Mucosa of gallbladder (tissue), 1 donor: ENCODE measurements at regions not wholly inside any gene's neighbourhood (a gene's known extent, or its start where the extent isn't known, plus 50 kb on each side); places are given as distances from the start of the nearest gene placed in this dataset.
"Not testable (repeated sequence)": the region's sequence is repeated elsewhere in the genome, so short reads cannot be mapped to it uniquely, and the experiment has no call there.

ENCODE experiments used
- DNase-seq: peaks from one replicate; pipeline ENCODE4 v3.0.0-alpha.2; 2020; ENCODE audit warnings: low spot score
- donor health status: DM: no; HTN: no; CAD: no.

DNA sequence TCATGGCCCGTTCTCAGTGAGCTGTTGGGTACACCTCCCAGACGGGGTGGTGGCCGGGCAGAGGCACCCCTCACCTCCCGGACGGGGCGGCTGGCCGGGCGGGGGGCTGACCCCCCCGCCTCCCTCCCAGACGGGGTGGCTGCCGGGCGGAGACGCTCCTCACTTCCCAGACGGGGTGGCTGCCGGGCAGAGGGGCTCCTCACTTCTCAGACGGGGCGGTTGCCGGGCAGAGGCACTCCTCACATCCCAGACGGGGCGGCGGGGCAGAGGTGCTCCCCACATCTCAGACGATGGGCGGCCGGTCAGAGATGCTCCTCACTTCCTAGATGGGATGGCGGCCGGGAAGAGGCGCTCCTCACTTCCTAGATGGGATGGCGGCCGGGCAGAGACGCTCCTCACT lies 129.7 kb upstream of the DAAM1 start:
- DNase-seq, result not testable (repeated sequence)

DNA sequence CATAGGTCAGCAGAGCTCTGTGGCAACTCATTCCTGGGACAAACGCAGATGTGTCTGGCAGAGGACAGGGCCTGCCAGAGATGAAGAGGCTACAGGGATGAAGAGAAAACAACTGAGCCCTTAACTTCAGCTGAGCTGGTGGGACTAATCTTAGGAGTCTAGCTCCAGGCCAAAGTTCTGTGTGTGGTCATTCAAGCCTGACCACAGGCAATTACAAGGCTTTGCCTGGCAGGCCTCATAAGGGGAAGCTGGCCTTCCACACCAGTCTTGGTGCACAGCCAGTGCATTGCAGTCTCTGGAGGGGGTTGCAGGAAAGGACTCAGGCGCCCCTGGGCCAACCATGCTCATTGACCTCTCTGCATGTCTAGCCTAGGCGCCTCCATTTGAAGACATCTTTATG lies 127.6 kb upstream of the DAAM1 start:
- DNase-seq, result no peak

DNA sequence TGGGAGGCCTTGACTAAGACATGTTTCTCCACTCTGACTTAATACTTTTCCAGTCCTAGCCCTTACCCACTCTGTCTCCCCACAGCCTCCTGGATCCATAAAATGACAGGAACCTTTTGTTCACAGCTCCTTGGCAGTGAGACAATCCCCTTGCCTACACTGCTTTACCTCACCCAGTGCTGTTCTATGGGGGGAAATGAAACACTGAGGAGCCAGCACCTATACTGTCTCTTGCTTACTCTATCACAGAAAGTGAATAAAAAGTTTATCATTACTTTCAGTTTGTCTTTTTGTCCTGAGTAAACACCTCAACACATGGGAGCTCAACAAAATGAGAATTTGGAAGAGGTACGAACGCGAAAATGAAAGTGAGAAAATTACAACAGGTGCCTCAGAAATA lies 127.2 kb upstream of the DAAM1 start:
- DNase-seq, result no peak

DNA sequence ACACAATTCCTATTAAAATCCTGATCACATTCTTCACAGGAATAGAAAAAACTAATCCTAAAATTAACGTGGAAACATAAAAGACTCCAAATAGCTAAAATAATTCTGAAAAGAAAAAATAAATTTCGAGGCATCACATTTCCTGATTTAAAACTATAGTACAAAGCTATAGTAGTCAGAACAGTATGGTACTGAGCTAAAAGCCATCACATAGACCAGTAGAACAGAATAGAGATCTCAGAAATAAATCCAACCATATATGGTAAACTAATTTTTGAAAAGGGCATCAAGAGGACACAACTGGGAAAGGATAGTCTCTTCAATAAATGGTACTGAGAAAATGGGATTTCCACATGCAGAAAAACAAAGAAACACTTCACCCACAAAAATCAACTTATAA lies 125.2 kb upstream of the DAAM1 start:
- DNase-seq, result no peak

DNA sequence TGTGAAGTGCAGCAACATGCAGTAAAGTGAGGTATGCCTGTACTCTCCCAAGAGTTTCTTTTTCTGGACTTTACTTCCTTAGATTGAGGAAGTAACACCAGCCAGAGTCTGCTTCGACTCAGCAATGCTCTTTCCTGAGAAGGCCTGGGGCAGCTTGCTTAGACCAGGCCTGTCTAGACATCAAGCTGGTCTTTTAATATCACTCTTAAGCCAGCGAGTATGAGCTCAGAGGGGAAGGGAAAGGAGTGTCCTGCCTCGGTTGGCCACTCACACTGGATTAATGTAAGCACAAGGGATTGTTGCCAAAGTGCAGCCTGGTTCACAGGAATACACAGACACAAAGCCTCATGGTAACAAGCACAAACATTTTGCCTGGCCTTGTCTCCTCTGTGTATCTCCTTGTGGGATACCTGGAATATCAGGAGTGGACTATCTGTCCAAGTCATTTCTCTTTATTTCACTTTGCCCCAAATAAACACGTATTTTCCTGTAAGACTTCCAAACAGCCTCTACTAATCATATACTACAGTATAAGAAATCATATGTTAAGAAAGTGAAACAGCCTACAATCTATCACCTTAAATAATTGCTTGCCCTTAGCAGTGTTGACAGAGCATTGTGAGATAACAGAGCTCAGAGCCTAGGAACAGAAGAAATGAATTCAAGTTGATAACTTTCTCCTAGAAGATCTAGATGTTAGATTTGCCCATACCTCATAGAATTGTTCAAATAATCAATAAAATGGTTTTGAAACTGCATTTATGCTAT lies 121.2 kb upstream of the DAAM1 start:
- DNase-seq, result no peak

DNA sequence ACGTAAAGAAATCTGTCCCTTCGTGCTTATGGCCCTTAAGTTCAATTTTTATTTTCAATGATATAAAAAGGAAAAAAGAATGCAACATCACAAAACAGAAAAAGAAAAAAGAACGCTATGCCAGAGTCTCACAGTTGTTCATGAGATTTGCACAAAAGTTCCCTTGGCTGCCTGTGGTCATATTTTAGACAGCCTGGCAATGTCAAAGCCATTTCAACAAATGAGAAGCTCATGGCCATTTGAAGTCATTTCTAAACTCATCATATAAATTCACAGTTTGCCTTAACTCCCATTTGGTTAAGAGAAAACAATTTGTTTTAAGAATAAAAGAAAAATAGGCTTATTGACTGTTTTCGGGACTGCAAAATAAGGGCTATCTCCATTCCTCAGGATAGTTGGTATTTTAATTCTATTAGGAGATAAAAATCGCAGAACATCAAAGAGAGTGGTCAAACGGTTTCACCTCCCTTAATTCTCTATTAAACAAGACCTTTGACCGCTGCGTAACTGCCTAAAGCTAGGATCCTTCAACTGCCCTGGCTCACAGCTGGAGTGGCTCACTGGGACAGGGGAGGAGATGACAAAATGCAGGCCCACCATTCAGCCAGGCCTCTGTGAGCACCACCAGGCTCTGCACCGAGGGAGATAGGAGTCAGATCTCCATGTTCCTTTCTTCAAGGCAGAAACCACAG lies 119.2 kb upstream of the DAAM1 start:
- no peak for DNase-seq

DNA sequence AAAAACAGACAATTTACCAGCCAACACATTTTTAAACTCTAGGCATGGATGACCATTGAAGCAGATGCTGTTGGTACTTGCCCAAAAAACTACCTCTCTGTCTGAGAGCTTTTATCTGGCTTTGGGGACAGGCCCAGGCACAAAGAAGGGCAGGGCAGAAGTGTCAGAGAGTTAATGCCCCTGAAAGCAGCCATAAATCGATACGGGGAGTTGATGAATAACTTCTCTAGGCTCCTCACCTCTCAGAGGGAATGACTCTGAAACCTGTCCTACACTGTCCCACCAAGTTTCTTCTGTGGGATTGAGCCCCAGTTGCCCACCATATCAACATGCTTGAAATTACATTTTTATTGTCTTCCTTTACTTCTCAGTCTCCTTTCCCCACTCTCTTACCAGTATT lies 113.0 kb upstream of the DAAM1 start:
- DNase-seq, result peak; percentile 46

DNA sequence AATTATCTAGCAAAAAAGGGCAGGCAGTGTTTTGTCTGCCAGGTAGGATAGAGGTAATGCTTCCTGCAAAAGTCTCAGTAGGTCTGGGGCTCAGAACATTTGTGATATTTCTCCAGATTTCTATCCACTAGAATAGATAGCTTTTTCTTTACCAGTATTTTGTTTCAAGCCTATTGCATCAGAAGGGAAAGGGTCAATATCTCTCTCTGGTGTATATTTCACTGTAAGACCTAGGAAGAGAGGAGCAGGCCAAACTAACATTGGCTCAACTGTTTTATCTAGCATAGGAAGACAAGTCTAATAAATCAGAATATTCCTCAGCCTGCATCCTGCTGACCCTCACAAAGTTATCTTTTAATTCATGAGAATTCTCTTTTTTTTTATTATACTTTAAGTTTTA lies 106.7 kb upstream of the DAAM1 start:
- no peak for DNase-seq

DNA sequence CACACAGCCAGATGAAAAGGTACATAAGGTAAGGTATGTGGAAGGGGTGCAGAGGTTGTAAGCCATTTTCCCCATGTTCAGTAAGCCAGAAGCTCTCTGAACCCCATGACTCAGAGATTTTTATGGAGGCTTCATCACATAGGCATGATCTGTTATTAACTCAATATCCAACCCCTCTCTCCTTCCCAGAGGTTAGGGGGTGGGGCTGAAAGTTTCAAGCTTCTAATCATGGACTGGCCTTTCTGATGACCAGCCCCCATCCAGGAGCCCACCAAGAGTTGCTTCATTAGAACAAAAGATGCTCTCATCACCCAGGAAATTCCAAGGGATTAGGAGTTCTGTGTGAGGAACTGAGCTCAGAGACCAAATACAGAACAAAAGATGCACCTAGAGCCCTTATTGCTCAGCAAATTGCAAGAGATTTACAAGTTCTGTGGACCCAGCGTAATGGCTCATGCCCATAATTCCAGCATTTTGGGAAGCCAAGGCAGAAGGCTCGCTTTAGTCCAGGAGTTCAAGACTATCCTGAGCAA lies 103.2 kb upstream of the DAAM1 start:
- DNase-seq, result no peak

DNA sequence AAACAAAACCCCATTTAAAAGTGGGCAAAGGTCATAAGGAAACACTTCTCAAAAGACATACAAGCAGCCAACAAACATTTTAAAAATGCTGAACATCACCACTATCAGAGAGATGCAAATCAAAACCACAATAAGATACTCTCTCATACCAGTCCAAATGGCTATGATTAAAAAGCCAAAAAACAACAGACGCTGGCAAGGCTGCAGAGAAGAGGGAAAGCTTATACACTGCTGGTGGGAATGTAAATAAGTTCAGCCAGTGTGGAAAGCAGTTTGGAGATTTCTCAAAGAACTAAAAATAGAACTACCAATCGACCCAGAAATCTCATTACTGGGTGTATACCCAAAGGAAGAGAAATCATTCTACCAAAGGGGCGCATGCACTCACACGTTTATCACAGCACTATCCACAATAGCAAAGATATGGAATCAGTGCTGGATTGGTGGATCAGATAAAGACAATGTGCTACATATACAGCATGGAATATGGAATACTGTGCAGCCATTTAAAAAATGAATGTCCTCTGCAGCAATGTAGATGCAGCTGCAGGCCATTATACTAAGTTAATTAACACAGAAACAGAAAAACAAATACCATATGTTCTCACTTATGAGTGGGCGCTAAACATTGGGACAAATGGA lies 102.1 kb upstream of the DAAM1 start:
- no peak for DNase-seq

DNA sequence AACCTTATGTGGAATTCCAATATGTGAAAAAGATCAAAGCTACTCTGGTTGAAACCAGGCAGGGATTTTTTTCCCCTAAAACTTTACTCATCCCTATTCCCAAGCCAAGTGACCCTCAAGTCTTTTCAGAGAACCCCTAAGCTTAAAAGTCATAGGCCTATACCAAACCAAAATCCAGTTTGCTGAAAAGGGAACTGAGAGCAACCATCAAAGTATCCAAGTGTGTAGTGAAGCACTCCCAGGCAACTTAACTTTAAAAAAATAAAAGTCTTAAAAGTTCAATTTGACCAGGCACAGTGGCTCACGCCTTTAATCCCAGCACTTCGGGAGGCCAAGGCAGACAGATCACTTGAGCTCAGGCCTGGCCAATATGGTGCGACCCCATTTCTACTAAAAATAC lies 101.2 kb upstream of the DAAM1 start:
- DNase-seq, result no peak

DNA sequence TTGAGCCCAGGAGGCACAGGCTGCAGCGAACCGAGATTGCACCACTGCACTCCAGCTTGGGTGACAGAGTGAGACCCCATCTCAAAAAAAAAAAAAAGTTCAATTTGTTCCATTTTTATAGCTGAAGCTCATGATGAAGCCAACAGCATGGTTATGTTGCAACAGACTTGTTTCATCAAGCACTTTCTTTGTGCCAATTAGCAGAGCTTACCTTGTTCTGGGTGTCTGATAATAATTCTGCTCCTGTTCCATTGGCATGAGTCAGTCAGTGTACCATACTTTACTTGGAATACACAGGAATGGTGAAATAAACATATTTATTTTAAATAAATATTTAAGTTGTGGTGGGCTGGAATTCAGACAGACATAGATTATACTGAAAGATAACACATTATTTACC lies 100.8 kb upstream of the DAAM1 start:
- no peak for DNase-seq

DNA sequence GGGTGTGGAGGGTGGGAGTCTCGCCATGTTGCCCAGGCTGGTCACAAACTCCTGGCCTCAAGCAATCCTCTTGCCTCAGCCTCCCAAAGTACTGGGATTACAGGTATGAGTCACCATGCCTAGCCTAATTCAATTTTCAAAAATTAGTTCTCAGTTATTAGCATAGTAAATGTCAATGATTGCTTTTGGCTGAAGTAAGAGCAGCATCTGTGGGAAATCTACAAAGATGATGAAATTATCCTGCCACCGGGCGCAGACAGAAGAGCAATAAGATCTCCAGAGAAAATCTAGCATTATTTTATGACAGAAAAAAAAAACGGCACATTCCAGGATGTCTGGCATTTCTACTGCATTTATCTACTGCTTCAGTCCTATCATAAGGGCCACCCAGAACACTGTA lies 97.9 kb upstream of the DAAM1 start:
- no peak for DNase-seq

DNA sequence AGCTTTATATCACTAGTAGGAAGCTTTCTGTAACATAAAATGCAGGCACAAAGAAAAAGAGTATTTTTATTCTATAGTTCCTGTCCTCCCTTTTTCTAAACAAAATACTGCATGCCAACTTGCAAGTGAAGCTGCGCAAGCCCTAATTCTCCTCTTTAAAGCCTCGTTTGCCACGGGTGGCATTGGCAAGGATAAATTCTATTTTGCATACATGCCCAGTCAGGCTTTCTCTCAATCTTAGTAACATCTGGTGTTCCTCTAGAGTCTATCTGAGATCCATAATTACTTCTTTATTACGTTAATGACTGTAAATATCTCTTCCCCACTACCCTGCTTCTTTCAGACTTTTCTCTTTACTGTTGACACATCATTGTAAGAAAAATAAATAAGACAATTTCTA lies 97.1 kb upstream of the DAAM1 start:
- DNase-seq, result no peak

DNA sequence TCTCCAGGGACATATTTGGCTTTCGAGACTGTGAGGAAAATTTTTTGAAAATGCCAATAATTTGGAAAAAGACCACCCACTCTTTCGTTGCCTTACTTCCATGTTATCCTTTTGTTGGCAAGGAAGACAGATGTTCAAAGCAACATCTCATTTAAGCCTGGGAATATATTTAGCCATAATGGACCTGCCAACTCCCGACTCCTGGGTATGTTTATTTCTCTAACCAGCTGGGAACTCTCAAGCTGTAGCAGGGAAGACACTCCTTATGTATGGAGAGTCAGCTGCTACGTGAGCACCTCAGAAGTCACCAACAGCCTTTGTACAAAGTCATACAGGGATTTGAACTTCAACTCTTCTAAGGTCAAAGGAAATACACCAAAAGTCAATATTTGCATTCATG lies 96.5 kb upstream of the DAAM1 start:
- no peak for DNase-seq

DNA sequence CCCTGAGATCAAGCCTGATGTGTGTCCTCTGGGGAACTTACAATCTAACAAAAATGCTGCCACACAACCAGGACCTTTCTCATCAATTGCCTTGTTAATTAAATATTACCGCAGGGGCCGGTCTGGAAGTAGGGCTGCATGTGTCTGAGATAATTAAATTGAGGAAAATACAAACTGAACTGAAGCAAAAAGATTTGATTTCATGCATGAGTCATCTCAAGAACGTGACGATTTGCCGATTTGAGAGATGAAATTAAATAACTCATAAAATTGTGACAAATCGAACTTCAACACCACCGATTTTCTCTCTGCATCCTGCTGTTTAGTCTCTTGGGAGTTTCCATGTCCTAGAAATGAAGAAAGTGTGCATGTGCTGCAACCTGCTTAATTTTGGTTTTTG lies 94.6 kb upstream of the DAAM1 start:
- no peak for DNase-seq

DNA sequence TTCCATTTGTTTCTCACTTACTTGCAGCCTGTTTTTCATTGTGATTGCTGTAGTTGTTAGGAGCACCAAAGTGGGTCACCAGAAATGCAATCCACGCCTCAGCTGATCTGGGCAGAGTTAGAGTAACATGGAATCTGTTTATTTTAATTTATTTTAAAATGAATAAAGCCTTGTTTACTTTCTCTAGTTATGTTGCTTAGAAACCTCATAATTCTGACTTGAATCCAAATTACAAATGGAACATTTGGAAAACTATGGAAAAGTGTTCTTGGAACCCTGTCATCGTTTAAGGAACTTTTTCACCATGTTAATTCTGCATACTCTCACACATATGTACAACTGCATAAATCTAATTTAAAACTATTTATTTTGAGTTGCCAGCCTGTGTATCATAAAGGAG lies 92.2 kb upstream of the DAAM1 start:
- DNase-seq, result no peak

DNA sequence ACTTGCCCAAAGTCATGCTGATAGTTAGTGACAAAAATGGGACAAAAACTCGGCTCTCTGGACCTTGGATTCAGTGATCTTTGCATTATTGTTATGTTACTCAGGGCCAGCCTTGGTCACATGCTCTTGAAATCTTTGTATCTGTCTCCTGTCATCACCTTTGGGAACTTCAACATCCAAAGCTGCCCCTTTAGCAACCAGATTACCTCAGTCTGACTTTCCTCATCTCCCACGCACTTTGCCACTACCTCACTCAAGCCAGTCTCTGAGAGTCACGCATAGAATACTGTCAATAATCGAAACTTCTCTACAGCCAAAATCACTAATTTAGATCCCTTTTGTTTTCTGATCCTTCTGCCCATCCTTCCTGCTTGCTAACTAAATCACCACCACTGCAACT lies 90.8 kb upstream of the DAAM1 start:
- DNase-seq, result no peak

DNA sequence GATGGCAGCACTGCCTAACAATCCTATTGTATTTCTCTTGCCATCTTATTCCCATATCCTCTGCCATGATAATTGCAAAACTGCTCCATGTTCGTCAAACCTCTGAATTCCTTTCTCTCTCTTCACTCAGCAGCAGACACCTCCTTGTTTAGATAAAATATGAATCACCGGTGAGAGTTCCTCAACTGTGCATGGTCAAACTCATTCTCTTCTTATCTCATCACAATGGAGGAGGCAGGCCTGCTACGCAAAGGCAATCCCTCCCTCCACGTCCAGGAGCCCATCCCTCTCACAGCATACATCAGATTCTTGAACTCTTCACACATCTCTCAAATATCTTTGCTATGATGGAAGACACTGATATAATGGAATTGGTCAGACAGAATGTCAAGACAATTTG lies 90.1 kb upstream of the DAAM1 start:
- no peak for DNase-seq

DNA sequence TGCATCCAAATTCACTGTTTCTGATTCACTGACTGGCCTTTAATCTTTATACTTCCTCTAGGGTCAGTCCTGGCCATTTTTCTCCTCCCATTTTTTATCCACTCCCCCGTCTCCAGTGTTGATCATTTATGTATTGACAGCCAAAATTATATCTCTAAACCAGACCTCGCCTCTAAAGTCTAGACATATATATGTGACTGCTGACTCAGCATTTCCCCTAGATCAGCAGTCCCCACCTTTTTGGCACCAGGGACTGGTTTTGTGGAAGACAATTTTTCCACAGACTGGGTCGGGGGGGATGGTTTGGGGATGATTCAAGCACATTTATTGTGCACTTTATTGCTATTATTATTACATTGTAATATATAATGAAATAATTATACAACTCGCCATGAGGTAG lies 88.3 kb upstream of the DAAM1 start:
- no peak for DNase-seq

DNA sequence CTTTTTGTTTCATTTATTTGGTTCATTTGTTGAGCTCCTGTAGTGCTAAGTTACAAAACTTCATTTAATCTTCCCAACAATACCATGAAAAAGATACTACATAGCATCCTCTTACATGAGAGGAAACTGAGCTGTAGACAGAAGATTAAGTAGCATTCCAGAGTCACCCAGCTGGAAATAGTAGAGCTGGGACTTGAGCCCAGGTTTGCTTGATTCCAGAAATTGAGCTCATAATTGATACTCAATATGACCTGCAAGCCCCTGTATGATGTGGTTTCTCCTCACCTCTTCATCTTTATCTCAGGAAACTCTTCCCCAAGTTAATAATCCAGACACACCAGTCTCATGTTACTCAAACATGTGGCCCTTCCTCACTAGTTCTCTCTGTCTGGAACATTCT lies 87.0 kb upstream of the DAAM1 start:
- no peak for DNase-seq

DNA sequence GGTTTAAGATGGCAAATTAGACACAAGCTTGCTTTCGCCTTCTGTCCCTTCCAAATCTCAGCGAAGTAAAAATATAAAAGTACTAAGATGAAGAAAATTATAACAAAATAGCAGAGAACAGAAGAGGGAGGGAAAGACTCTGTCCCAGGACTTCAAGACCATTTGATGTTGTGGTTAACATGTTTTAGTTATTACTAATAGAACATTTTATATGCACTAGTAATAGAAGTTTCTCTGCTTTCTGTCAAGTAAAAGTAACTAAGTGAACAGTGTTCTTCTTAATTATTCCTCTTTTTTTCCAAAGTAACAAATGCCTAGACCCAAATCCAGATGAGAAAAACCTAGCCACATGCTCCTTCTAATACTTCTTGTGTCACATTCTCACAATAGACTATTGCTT lies 85.1 kb upstream of the DAAM1 start:
- DNase-seq, result no peak

DNA sequence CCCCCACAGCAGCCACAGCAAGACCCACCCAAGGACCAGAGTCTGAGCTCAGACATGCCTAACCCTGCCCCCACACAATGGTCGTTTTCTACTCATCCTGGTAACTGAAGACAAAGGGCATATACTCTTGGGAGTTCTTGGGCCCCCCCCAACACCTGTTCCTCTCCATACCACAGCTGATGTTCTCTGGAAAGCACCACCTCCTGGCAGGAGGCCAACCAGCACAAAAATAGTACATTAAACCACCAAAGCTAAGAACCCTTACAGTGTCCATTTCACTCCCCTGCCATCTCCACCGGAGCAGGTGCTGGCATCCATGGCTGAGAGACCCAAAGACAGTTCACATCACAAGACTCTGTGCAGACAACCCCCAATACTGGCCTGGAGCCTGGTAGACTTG lies 80.6 kb upstream of the DAAM1 start:
- no peak for DNase-seq
